ENCODE measurements at regions not wholly inside any gene's neighbourhood (a gene's known extent, or its start where the extent isn't known, plus 50 kb on each side); places are given as distances from the start of the nearest gene placed in this dataset.

- Histone ChIP-seq H3K4me2 (ENCODE audit: insufficient read depth, low read length) (no peak overlapping the region), H3K9me1 (replicated peaks; ENCODE audit: control insufficient read depth, extremely low read depth, insufficient read depth, low read length) (no peaks in the 10 kb centered on the region), H4K20me1 (replicated peaks; ENCODE audit: control insufficient read depth, extremely low read depth, insufficient read depth, low read length) (no peaks in the 10 kb centered on the region), H3K79me2 (ENCODE audit: control insufficient read depth, insufficient read depth, low read length) (no peaks in the 10 kb centered on the region), H3K9me3 (replicated peaks; ENCODE audit: control insufficient read depth, insufficient read depth, low read length) (no peaks in the 10 kb centered on the region), H3K4me1 (ENCODE audit: control insufficient read depth, extremely low read depth, insufficient read depth, low read length) (no peaks in the 10 kb centered on the region), H3K9ac (replicated peaks; ENCODE audit: extremely low read depth, insufficient read depth, low read length) (no peak overlapping the region), H3K4me3 (replicated peaks in 1 of 3; ENCODE audit: insufficient read depth in 1 of 3, low read depth in 1 of 3, low read length in 3 of 3) (no peak overlapping the region), H3K27me3 (ENCODE audit: control insufficient read depth in 2 of 2, insufficient read depth in 2 of 2, low read length in 2 of 2) (no peaks in the 10 kb centered on the region), H3K36me3 (ENCODE audit: control insufficient read depth in 2 of 2, extremely low read depth in 1 of 2, insufficient read depth in 2 of 2, low read length in 2 of 2) (no peaks in the 10 kb centered on the region), H3K27ac (ENCODE audit: insufficient read depth, low read depth, low read length) (no peak overlapping the region), H2AFZ (ENCODE audit: low read depth, low read length) (no peak overlapping the region)
- FAIRE-seq, result no peak
- CTCF ChIA-PET, result no interaction called here
- dilution Hi-C loops (cut with MboI; ENCODE audit: extremely low pct_ligation_motif_present, low sequenced_read_pairs) (no loop called here), intact Hi-C loops (cut with micrococcal nuclease) (no loop called here)
- no TSS peak for BruUV-seq (replicated peaks)
- POLR2A ChIA-PET, result no interaction called here
- TF ChIP-seq JUN (IDR thresholded peaks at IDR 0.05; ENCODE audit: borderline replicate concordance, insufficient read depth, insufficient read length, low read depth) (no peak), EZH2 (IDR thresholded peaks at IDR 0.05; ENCODE audit: borderline replicate concordance, low read depth, low read length, severe bottlenecking) (no peak), MYC (IDR thresholded peaks at IDR 0.05; ENCODE audit: low read depth, low read length) (no peak), CTCF (IDR thresholded peaks at IDR 0.05; ENCODE audit: extremely low read depth in 1 of 2, insufficient read depth in 1 of 2, low read depth in 1 of 2, low read length in 2 of 2) (no peak), POLR2AphosphoS5 (IDR thresholded peaks at IDR 0.05; ENCODE audit: insufficient read depth, low read depth, low read length) (no peak), GATA2 (IDR thresholded peaks at IDR 0.05; ENCODE audit: insufficient read depth, insufficient read length, low read depth, low read length) (no peak), FOS (IDR thresholded peaks at IDR 0.05; ENCODE audit: borderline replicate concordance, insufficient read depth, low read length) (no peak), MAX (IDR thresholded peaks at IDR 0.05; ENCODE audit: insufficient read depth, insufficient read length) (no peak), POLR2A (IDR thresholded peaks at IDR 0.05; ENCODE audit: low read depth, low read length) (no peak)
- DNase-seq (ENCODE audit: low read depth, low spot score), result no peak
These were observed 558.5 kb downstream of the RFC3 start for GRCh38 chr13:34376483-34376882.
